ENCODE measurements at regions not wholly inside any gene's neighbourhood (a gene's known extent, or its start where the extent isn't known, plus 50 kb on each side); places are given as distances from the start of the nearest gene placed in this dataset.

GRCh38 chr12:24404086-24404815, 454.8 kb upstream of the SOX5 start:
- no peak for DNase-seq

GRCh38 chr12:24400533-24400932, 451.1 kb upstream of the SOX5 start:
- DNase-seq, result no peak

GRCh38 chr12:24398605-24399004, 449.1 kb upstream of the SOX5 start:
- DNase-seq, result no peak

DNA sequence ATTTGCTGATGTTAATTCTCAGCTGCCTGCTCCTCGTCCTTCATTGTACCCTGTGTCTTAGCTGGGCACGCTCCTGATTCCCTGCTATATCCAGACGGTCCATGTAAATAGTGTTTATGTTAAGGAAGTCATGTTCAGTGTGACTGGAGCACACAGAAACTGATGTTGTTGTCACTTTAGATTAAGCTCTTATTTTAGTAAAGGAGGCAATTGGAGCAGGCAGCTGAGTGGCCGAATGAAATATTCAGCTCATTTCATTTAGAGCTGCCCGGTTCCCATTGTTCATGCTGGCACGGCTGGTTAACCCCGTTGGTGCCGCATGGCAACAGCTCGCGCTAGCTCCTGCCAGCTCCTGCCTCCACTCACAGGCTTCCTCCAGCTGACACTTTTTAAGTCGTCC, 446.8 kb upstream of the SOX5 start:
- no peak for DNase-seq

GRCh38 chr12:24394246-24394645, 444.8 kb upstream of the SOX5 start:
- DNase-seq, result no peak

- no peak for DNase-seq
These were observed 443.6 kb upstream of the SOX5 start for GRCh38 chr12:24393071-24393470.

- no peak for DNase-seq
These were observed 439.9 kb upstream of the SOX5 start for GRCh38 chr12:24389394-24389793.

- DNase-seq, result no peak
These were observed 437.9 kb upstream of the SOX5 start for GRCh38 chr12:24387381-24387780.

GRCh38 chr12:24386836-24387235, 437.4 kb upstream of the SOX5 start:
- no peak for DNase-seq

GRCh38 chr12:24381790-24382189, 432.3 kb upstream of the SOX5 start:
- no peak for DNase-seq

DNA sequence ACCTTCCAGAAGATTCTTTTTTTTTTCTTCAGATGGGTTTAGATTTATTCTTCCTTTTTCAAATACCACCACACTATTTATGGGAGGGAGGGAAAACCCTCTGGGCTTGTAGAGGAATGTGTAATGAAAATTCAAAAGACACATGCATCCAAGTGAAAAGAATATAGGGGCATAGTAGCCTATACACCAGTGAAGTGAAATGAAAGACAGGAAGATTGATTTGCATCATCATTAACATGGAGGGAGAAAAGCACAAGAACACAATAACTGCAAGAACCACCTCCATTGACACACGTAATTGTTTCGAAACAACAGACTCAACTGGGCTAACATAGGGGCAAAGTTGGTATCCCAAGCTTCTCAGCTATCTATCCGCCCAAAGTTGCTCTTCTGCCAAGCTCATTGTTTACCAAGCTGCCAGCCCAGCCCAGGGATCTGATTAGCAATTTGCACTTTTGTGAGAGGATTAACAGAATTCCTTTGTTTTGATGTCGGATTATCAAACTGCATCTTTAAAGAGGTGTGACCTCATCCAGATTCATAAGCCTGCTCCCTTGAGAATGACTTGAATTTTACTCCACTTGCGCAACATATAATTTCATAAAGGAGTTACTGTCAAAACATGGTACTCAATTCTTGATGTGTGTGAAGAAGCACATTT, 430.5 kb upstream of the SOX5 start:
- no peak for DNase-seq

DNA sequence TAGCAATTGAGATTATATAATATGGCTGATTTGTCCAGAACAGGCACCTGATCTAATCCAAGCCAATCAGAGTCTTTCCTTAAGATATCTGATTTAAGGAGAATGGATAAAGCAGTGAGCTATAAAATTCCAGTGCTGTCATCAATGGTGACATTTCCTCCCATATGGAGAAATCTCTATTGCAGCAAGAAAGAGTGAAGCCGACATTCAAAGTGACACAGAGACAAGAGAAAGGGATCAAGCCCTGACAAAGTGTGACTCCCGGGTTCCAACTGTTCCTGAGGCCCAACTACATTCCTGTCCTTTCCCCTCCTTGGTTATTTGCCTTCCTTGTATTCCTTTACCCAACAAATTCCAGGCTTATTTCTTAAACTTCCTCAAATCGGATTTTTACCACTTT, 430.0 kb upstream of the SOX5 start:
- no peak for DNase-seq

DNA sequence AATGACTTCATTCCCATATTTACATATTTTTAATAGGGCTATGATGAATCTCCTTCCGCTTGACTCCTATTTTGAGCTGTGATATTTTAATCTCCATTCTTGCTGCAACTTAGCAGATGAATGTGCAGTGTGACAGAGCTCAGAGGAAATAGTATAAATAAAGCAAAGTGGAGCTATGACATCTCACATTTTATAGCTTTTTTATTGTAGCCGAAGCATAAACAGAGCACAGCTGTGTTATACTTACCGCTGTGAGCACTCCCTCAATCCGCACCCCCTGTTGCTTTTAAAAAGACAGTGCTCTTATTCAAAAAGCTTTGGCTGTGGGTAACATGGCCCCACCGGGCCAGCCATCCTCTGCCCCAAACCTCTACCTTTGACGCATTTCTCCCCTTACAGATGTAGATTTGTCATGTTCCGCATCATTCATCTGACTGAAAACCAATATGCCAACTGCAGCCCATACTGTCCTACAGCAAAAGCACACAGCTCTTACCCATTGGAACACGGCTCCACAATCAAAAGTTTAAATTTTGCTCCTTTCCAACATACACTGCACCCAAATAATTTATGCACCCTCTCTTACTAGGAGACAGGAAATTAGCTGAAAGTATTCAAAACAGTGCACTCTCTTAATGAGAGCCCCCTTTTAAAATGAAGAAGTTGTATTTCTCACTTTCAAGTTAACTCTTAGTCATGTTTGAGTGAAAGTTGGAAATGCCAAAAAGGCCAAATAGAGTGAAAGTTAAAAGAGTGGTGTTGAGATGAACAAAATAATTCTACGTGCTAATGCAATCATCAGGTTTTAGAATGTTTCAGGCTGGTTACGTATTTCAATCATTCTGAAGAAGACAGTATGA, 429.3 kb upstream of the SOX5 start:
- DNase-seq, result no peak

- DNase-seq, result no peak
These were observed 425.0 kb upstream of the SOX5 start for GRCh38 chr12:24374452-24374851.

DNA sequence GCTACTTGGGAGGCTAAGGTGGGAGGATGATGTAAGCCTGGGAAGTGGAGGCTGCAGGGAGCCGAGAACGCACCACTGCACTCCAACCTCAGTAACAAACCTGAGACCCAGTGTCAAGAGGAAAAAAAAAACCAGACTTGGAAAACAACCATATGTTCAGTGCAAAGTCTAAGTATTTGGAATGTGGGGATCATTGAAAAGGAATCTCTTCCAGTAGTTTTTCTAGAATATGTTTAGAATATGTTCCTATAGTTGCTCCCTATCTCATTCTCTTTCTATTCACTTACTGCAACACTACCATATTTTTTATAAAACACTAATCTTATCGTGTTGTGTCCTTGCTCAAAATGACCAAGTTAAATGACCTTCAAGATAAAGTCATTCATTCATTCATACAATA, 423.5 kb upstream of the SOX5 start:
- DNase-seq, result no peak

- DNase-seq, result no peak
These were observed 417.0 kb upstream of the SOX5 start for GRCh38 chr12:24366514-24366913.

DNA sequence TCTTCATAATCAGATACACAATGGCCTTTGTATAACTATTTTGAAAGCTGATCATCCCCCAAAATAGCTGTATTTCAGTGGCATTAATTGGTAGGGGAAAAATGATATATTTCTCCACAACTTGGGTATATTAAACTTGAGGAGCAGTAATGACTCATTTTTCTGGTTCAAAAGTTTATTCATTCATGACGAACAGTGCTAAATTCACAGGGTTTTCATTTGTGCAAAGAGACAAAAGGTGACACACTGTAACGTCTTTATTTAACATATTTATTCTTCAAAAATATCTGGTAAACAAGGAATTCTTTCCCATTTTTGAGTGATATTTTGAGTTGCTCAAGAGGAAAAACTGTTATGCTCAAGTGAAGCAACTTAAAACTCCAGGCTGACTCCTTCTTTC, 415.5 kb upstream of the SOX5 start:
- DNase-seq, result no peak

DNA sequence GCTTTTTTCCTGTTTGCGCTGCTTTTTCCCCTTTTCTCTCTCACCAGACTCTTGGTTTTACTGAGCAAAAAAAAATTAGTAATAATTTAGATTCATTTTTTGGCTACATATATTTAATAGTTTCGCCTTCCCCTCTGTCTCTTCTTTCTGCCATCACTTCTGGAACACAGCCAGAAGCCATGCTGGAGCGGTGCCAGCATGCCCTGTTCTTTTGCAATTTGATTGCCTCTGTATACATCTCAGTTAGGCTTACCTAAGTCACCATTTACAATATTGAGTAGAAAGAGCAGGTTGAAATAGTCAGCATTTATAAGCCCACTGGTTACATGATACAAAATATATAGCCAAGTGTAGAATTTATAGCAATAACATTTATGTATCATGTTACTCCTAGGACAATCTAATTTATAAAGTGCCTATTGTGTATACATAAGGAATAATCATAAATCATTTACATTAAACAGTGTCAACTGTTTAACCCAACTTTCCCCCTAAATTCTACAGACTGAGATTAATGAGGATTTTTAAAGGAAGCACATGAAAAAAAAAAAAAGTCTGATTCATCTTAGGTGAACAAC, 413.8 kb upstream of the SOX5 start:
- DNase-seq, result no peak

DNA sequence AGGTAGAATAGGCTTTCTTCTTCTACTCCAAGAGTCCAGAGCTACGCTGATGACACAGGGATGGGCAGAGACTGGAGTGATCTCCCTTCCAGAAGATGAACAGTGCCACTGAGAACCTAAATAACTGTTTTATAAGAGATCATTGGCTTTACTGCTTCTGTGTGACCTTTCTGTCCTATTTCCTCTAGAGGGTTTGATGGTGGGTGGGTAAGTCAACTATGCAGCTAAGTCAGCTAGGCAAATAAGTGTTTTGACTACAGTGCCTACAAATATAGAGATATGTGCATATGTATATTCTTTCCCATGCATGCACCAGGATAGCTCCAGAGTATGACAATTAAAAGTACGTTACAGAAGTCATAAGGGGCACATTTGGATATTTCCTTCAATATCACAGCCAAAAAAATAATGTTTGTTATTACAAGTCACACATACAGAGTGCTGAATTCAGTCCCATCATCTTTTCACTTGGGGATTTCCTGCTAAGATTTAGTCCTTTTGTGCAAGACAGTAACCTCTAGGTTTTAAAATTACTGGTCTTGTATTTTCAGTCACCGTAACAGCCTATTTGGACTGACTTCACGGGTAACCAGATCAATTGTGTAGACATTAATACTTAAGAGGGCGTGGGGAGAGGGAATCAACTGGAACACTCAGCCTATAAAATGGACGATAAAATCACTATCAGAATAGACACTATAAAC, 412.6 kb upstream of the SOX5 start:
- DNase-seq, result no peak

DNA sequence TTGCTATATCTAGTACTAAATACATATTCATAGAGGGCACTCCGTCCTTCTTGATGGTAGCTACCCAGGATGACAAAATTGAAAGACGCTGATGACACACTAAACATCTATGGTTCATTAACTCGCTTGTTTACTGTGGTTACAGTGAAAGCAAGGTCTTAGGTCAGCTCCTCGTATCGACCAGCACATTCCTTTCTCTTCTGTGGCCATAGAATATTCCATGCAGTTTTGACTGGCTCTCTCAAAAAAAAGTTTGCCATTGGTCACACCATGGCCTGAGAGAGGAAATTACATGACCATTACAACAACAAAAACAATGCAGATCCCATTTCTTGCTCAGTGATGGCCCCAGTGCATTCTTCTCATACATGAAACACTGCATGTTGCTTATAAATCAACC, 411.4 kb upstream of the SOX5 start:
- DNase-seq, result no peak

- DNase-seq, result no peak
These were observed 411.0 kb upstream of the SOX5 start for GRCh38 chr12:24360461-24360860.

- DNase-seq, result no peak
These were observed 410.6 kb upstream of the SOX5 start for GRCh38 chr12:24360057-24360456.

- DNase-seq, result no peak
These were observed 409.9 kb upstream of the SOX5 start for GRCh38 chr12:24359418-24359817.

Data from bone marrow (tissue), 2 donors.